Bronchial epithelial cell (primary cell): ENCODE measurements at regions not wholly inside any gene's neighbourhood (a gene's known extent, or its start where the extent isn't known, plus 50 kb on each side); places are given as distances from the start of the nearest gene placed in this dataset.

Experiments used
- DNase-seq: peaks from one replicate; pipeline ENCODE4 v3.0.0-alpha.2; 2010; ENCODE audit warnings: low read depth
- FAIRE-seq: peaks from 2 replicates; lab custom pipeline; 2011; peaks lifted over from hg19 to GRCh38; lab: Jason Lieb, UNC
- H3K27me3 ChIP-seq: 2 replicates; pipeline ENCODE4 v1.5.1; 2011; ENCODE audit warnings: low read length; ENCODE audit not compliant: control insufficient read depth, insufficient read depth
- H3K36me3 ChIP-seq: 2 replicates; pipeline ENCODE4 v1.5.1; 2011; ENCODE audit warnings: low read length; ENCODE audit not compliant: control insufficient read depth, insufficient read depth
- H3K4me3 ChIP-seq: 2 replicates; pipeline ENCODE4 v1.5.1; 2011; ENCODE audit warnings: mild to moderate bottlenecking, low read depth, low read length, control low read depth
- TF ChIP-seq, protein P1 (sequence below): IDR thresholded peaks from 2 replicates; pipeline ENCODE4 v1.5.1; 2011; ENCODE audit warnings: mild to moderate bottlenecking, moderate library complexity, low read length, control low read depth, inconsistent platforms; ENCODE audit not compliant: insufficient read depth, severe bottlenecking

DNA sequence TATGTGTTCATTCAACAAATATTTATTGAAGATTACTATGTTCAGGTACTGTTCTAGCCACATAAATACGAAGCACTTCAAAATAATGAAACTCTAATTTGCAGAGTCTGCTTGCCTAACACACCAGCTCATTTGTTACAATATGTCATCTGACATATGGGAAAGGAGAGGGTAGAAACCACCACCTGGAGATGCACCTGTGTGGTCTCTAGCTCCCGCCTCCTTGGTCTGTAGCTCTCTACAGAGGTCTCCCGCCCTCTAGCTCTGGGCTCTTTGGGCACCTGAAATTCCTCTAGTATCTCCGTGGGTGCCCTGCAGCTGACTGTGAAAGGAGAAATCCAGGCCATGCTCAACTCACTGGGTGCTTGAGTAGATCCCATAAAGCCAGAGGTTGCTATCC lies 51.4 kb upstream of the DBX1 start:
- no peaks in the 10 kb centered on the region for H3K36me3 ChIP-seq
- TF ChIP-seq, protein P1, sequence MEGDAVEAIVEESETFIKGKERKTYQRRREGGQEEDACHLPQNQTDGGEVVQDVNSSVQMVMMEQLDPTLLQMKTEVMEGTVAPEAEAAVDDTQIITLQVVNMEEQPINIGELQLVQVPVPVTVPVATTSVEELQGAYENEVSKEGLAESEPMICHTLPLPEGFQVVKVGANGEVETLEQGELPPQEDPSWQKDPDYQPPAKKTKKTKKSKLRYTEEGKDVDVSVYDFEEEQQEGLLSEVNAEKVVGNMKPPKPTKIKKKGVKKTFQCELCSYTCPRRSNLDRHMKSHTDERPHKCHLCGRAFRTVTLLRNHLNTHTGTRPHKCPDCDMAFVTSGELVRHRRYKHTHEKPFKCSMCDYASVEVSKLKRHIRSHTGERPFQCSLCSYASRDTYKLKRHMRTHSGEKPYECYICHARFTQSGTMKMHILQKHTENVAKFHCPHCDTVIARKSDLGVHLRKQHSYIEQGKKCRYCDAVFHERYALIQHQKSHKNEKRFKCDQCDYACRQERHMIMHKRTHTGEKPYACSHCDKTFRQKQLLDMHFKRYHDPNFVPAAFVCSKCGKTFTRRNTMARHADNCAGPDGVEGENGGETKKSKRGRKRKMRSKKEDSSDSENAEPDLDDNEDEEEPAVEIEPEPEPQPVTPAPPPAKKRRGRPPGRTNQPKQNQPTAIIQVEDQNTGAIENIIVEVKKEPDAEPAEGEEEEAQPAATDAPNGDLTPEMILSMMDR: no peak
- DNase-seq (no peak), FAIRE-seq (no peak)
- H3K4me3 ChIP-seq: no peak overlapping the region
- H3K27me3 ChIP-seq: peaks cover 24% of the 10 kb centered on the region
